H9 (cell line): ENCODE measurements at regions not wholly inside any gene's neighbourhood (a gene's known extent, or its start where the extent isn't known, plus 50 kb on each side); places are given as distances from the start of the nearest gene placed in this dataset.

ENCODE experiments used
- DNase-seq: peaks from one replicate; pipeline ENCODE4 v3.0.0-alpha.2; 2017
- H2AFZ ChIP-seq: one replicate; pipeline ENCODE4 v1.6.1; 2013; ENCODE audit warnings: mild to moderate bottlenecking, low read length, control low read depth, moderate library complexity
- H2AK5ac ChIP-seq: 2 replicates; pipeline ENCODE4 v1.6.1; 2013; ENCODE audit warnings: low read length, control low read depth, mixed read lengths; ENCODE audit not compliant: insufficient read length
- H2BK120ac ChIP-seq: one replicate; pipeline ENCODE4 v1.6.1; 2013; ENCODE audit warnings: low read depth, mild to moderate bottlenecking, low read length, control low read depth, inconsistent platforms; ENCODE audit not compliant: poor library complexity, severe bottlenecking
- H2BK12ac ChIP-seq: 2 replicates; pipeline ENCODE4 v1.6.1; 2013; ENCODE audit warnings: low read length, control low read depth, mixed read lengths, low read depth; ENCODE audit not compliant: insufficient read length
- H2BK15ac ChIP-seq: 2 replicates; pipeline ENCODE4 v1.6.1; 2013; ENCODE audit warnings: low read depth, low read length, control low read depth
- H2BK20ac ChIP-seq: one replicate; pipeline ENCODE4 v1.6.1; 2013; ENCODE audit warnings: low read depth, mild to moderate bottlenecking, low read length, control low read depth, inconsistent platforms; ENCODE audit not compliant: poor library complexity, severe bottlenecking
- H2BK5ac ChIP-seq: 2 replicates; pipeline ENCODE4 v1.6.1; 2013; ENCODE audit warnings: low read length, control low read depth, mixed read lengths; ENCODE audit not compliant: insufficient read length
- H3K14ac ChIP-seq: 2 replicates; pipeline ENCODE4 v1.6.1; 2013; ENCODE audit warnings: low read length, control low read depth; ENCODE audit not compliant: insufficient read depth
- H3K18ac ChIP-seq: 2 replicates; pipeline ENCODE4 v1.6.1; 2013; ENCODE audit warnings: low read depth, mild to moderate bottlenecking, mixed read lengths, low read length, control low read depth; ENCODE audit not compliant: insufficient read length
- H3K23ac ChIP-seq: 2 replicates; pipeline ENCODE4 v1.6.1; 2013; ENCODE audit warnings: low read length, control low read depth, mixed read lengths, low read depth; ENCODE audit not compliant: insufficient read length
- H3K23me2 ChIP-seq: 2 replicates; pipeline ENCODE4 v1.6.1; 2013; ENCODE audit warnings: low read depth, mild to moderate bottlenecking, mixed read lengths, low read length, control low read depth; ENCODE audit not compliant: insufficient read length, poor library complexity, severe bottlenecking
- H3K27ac ChIP-seq: 2 replicates; pipeline ENCODE4 v1.5.1; 2013; ENCODE audit warnings: low read length, control low read depth, mixed read lengths, low read depth; ENCODE audit not compliant: insufficient read length
- H3K27me3 ChIP-seq: 2 replicates; pipeline ENCODE4 v1.6.1; 2013; ENCODE audit warnings: low read length, control low read depth, inconsistent platforms; ENCODE audit not compliant: insufficient read depth
- H3K4ac ChIP-seq: 2 replicates; pipeline ENCODE4 v1.6.1; 2013; ENCODE audit warnings: low read depth, mild to moderate bottlenecking, control low read depth, inconsistent platforms, low read length, moderate library complexity
- H3K4me1 ChIP-seq: 2 replicates; pipeline ENCODE4 v1.6.1; 2013; ENCODE audit warnings: low read length, control low read depth, inconsistent platforms; ENCODE audit not compliant: insufficient read depth
- H3K4me2 ChIP-seq: 2 replicates; pipeline ENCODE4 v1.6.1; 2013; ENCODE audit warnings: low read length, control low read depth, mixed read lengths; ENCODE audit not compliant: insufficient read length, insufficient read depth
- H3K56ac ChIP-seq: 2 replicates; pipeline ENCODE4 v1.6.1; 2013; ENCODE audit warnings: low read depth, mild to moderate bottlenecking, mixed read lengths, low read length, control low read depth; ENCODE audit not compliant: insufficient read length
- H3K79me1 ChIP-seq: 2 replicates; pipeline ENCODE4 v1.6.1; 2013; ENCODE audit warnings: low read depth, mild to moderate bottlenecking, moderate library complexity, low read length, control low read depth, inconsistent platforms; ENCODE audit not compliant: insufficient read depth, poor library complexity, severe bottlenecking
- H3K79me2 ChIP-seq: 2 replicates; pipeline ENCODE4 v1.6.1; 2013; ENCODE audit warnings: low read length, control low read depth, inconsistent platforms; ENCODE audit not compliant: insufficient read depth
- H3K9ac ChIP-seq: 2 replicates; pipeline ENCODE4 v1.6.1; 2013; ENCODE audit warnings: low read length, control low read depth, mixed read lengths; ENCODE audit not compliant: insufficient read length; ENCODE audit errors: extremely low read depth
- H3K9me3 ChIP-seq: one replicate; pipeline ENCODE4 v1.6.1; 2013; ENCODE audit warnings: low read depth, low read length, inconsistent platforms; ENCODE audit not compliant: control insufficient read depth
- H3T11ph ChIP-seq: one replicate; pipeline ENCODE4 v1.6.1; 2013; ENCODE audit warnings: mild to moderate bottlenecking, low read length, control low read depth, inconsistent platforms
- H4K20me1 ChIP-seq: one replicate; pipeline ENCODE4 v1.6.1; 2013; ENCODE audit not compliant: control insufficient read depth, insufficient read length, insufficient read depth
- H4K5ac ChIP-seq: 2 replicates; pipeline ENCODE4 v1.6.1; 2013; ENCODE audit warnings: low read depth, mild to moderate bottlenecking, mixed read lengths, low read length, control low read depth; ENCODE audit not compliant: insufficient read length
- H4K8ac ChIP-seq: replicated peaks from 2 replicates; pipeline ENCODE4 v1.6.1; 2013; ENCODE audit warnings: low read length, control low read depth, mixed read lengths, low read depth; ENCODE audit not compliant: insufficient read length
- H4K91ac ChIP-seq: 2 replicates; pipeline ENCODE4 v1.6.1; 2013; ENCODE audit warnings: low read depth, mild to moderate bottlenecking, moderate library complexity, mixed read lengths, low read length, control low read depth; ENCODE audit not compliant: insufficient read length
- H3K27ac Mint-ChIP-seq, 3 experiments: 2 replicates in 2 of 3; 3 replicates in 1 of 3; pipeline ENCODE4 v1.8.0; 2020 to 2021; ENCODE audit warnings: mixed read lengths in 3 of 3, mild to moderate bottlenecking in 1 of 3, moderate library complexity in 1 of 3
- H3K27me3 Mint-ChIP-seq: 2 replicates; pipeline ENCODE4 v1.8.0; 2021; ENCODE audit warnings: low read depth, mild to moderate bottlenecking, moderate library complexity, mixed read lengths
- H3K36me3 Mint-ChIP-seq, 3 experiments: 2 replicates in 2 of 3; 3 replicates in 1 of 3; pipeline ENCODE4 v1.8.0; 2020 to 2021; ENCODE audit warnings: low read depth in 3 of 3, mixed read lengths in 3 of 3; ENCODE audit not compliant: insufficient read depth in 1 of 3
- H3K4me1 Mint-ChIP-seq, 2 experiments: 2 replicates each; pipeline ENCODE4 v1.8.0; 2020; ENCODE audit warnings: mixed read lengths in 2 of 2
- H3K4me3 Mint-ChIP-seq, 2 experiments: 2 replicates in 1 of 2; 3 replicates in 1 of 2; pipeline ENCODE4 v1.8.0; 2020 to 2021; ENCODE audit warnings: mild to moderate bottlenecking in 2 of 2, mixed read lengths in 2 of 2, moderate library complexity in 1 of 2
- H3K9me3 Mint-ChIP-seq, 2 experiments: 2 replicates in 1 of 2; 3 replicates in 1 of 2; pipeline ENCODE4 v1.8.0; 2020; ENCODE audit warnings: mild to moderate bottlenecking in 2 of 2, mixed read lengths in 2 of 2, moderate library complexity in 1 of 2
- WGBS: extraction: QIAGEN DNeasy Blood & Tissue Kit; methylation state at CpG from one replicate; pipeline ENCODE4 v1.1.7; 2013; ENCODE audit warnings: missing lambda C conversion rate, low lambda C conversion rate, mixed read lengths; ENCODE audit not compliant: insufficient read length; ENCODE audit errors: extremely low coverage; 5-methylcytosine and 5-hydroxymethylcytosine counted together
- TF ChIP-seq, protein P1 (sequence below): fragments of 200-600 bp; sonication (generic); conservative IDR thresholded peaks from 3 replicates; pipeline ENCODE4 v1.8.0; 2021; ENCODE audit warnings: antibody characterized with exemption, mild to moderate bottlenecking

DNA sequence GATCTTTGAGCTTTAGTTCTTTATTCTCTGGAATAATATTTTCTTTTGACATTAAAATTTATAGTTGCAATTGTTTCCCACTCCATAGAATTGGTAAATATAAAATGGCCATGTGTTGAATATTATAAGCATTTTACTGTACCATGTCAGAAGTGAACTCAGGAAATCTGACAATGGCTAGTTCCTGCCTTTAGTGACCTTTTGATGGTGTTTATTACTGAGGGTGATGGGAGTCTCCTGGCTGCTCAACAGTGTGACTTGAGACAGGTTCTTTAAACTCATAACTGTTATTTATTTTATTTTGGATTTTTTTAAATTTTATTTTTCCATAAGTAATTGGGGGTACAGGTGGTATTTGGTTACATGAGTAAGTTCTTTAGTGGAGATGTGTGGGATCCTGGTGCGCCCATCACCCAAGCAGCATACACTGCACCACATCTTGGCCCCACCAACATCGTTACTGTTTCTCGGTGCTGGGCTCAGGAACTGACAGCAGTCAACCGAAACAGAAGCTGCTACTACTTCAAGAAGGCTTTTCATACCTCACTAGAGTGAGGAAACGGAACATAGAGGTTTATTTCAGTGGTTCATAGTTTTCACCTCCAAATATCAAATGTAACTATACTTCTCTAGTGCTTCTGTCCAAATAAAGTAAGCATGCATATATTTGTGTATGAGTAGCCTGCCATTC is 90.4 kb downstream of the PLEKHG1 start:
- Histone ChIP-seq H2BK120ac (no peak overlapping the region), H2AFZ (no peak overlapping the region), H2BK5ac (no peak overlapping the region), H2BK12ac (no peak overlapping the region), H2BK20ac (no peak overlapping the region), H3K14ac (no peak overlapping the region), H4K8ac (no peak overlapping the region), H3K23ac (no peak overlapping the region), H3K27me3 (no peaks in the 10 kb centered on the region), H2AK5ac (no peak overlapping the region), H3K4ac (no peak overlapping the region), H3K9me3 (no peaks in the 10 kb centered on the region), H3K79me2 (no peaks in the 10 kb centered on the region), H3K4me1 (no peaks in the 10 kb centered on the region), H3T11ph (no peak overlapping the region), H3K4me2 (no peak overlapping the region), H4K91ac (no peak overlapping the region), H3K9ac (no peak overlapping the region), H3K56ac (no peak overlapping the region), H3K23me2 (no peaks in the 10 kb centered on the region), H4K5ac (no peak overlapping the region), H3K79me1 (no peaks in the 10 kb centered on the region), H3K27ac (no peak overlapping the region), H4K20me1 (no peaks in the 10 kb centered on the region), H3K18ac (no peak overlapping the region), H2BK15ac (no peak overlapping the region)
- no peak overlapping the region for H3K4me3 Mint-ChIP-seq
- DNase-seq = no peak
- H3K36me3 Mint-ChIP-seq = no peaks in the 10 kb centered on the region
- H3K9me3 Mint-ChIP-seq = peaks cover 0 to 2% of the 10 kb centered on the region in 2 experiments; a peak in 1 of 5 replicates
- TF ChIP-seq, protein P1, sequence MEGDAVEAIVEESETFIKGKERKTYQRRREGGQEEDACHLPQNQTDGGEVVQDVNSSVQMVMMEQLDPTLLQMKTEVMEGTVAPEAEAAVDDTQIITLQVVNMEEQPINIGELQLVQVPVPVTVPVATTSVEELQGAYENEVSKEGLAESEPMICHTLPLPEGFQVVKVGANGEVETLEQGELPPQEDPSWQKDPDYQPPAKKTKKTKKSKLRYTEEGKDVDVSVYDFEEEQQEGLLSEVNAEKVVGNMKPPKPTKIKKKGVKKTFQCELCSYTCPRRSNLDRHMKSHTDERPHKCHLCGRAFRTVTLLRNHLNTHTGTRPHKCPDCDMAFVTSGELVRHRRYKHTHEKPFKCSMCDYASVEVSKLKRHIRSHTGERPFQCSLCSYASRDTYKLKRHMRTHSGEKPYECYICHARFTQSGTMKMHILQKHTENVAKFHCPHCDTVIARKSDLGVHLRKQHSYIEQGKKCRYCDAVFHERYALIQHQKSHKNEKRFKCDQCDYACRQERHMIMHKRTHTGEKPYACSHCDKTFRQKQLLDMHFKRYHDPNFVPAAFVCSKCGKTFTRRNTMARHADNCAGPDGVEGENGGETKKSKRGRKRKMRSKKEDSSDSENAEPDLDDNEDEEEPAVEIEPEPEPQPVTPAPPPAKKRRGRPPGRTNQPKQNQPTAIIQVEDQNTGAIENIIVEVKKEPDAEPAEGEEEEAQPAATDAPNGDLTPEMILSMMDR = no peak
- WGBS = no CpG with 5 or more reads among the region's 5 CpGs
- no peaks in the 10 kb centered on the region for H3K27me3 Mint-ChIP-seq
- H3K4me1 Mint-ChIP-seq = peaks cover 3 to 10% of the 10 kb centered on the region in 2 experiments; a peak in 3 of 4 replicates
- no peak overlapping the region for H3K27ac Mint-ChIP-seq
